ENCODE measurements at regions not wholly inside any gene's neighbourhood (a gene's known extent, or its start where the extent isn't known, plus 50 kb on each side); places are given as distances from the start of the nearest gene placed in this dataset.

GRCh38 chr10:120984221-120984620, 133.1 kb downstream of the WDR11 start:
- DNase-seq: no peak

GRCh38 chr10:120987359-120987758, 136.2 kb downstream of the WDR11 start:
- no peak for DNase-seq

- no peak for DNase-seq
Observed at GRCh38 chr10:120988751-120989150, 137.6 kb downstream of the WDR11 start.

GRCh38 chr10:120989279-120989678, 138.1 kb downstream of the WDR11 start:
- DNase-seq: no peak

- DNase-seq: no peak
Observed at GRCh38 chr10:120989996-120990598, 138.9 kb downstream of the WDR11 start.

- no peak for DNase-seq
Observed at GRCh38 chr10:120990831-120991230, 139.7 kb downstream of the WDR11 start.

- DNase-seq: no peak
Observed at GRCh38 chr10:120993089-120993488, 141.9 kb downstream of the WDR11 start.

GRCh38 chr10:120995768-120996167, 144.6 kb downstream of the WDR11 start:
- no peak for DNase-seq

GRCh38 chr10:120996456-120997034, 145.4 kb downstream of the WDR11 start:
- no peak for DNase-seq

GRCh38 chr10:120997313-120997712, 146.2 kb downstream of the WDR11 start:
- DNase-seq: no peak

- no peak for DNase-seq
Observed at GRCh38 chr10:120997756-120998155, 146.6 kb downstream of the WDR11 start.

- no peak for DNase-seq
Observed at GRCh38 chr10:120998251-120998650, 147.1 kb downstream of the WDR11 start.

- DNase-seq: no peak
Observed at GRCh38 chr10:120998782-120999285, 147.7 kb downstream of the WDR11 start.

- no peak for DNase-seq
Observed at GRCh38 chr10:120999868-121000267, 148.7 kb downstream of the WDR11 start.

GRCh38 chr10:121002586-121003205, 151.5 kb downstream of the WDR11 start:
- no peak for DNase-seq

GRCh38 chr10:121005948-121006587, 154.9 kb downstream of the WDR11 start:
- DNase-seq: no peak

- no peak for DNase-seq
Observed at GRCh38 chr10:121007264-121007663, 156.1 kb downstream of the WDR11 start.

GRCh38 chr10:121015916-121016315, 164.8 kb downstream of the WDR11 start:
- DNase-seq: no peak

GRCh38 chr10:121024905-121025584, 173.9 kb downstream of the WDR11 start:
- DNase-seq: no peak

- DNase-seq: no peak
Observed at GRCh38 chr10:121025731-121026130, 174.6 kb downstream of the WDR11 start.

- no peak for DNase-seq
Observed at GRCh38 chr10:121027371-121027770, 176.2 kb downstream of the WDR11 start.

- DNase-seq: no peak
Observed at GRCh38 chr10:121032460-121032859, 181.3 kb downstream of the WDR11 start.

- DNase-seq: no peak
Observed at GRCh38 chr10:121033366-121033765, 182.2 kb downstream of the WDR11 start.

All from NCI-H510A (cell line).